ENCODE measurements at regions not wholly inside any gene's neighbourhood (a gene's known extent, or its start where the extent isn't known, plus 50 kb on each side); places are given as distances from the start of the nearest gene placed in this dataset.
"Not testable (repeated sequence)": the region's sequence is repeated elsewhere in the genome, so short reads cannot be mapped to it uniquely, and the experiment has no call there.

DNA sequence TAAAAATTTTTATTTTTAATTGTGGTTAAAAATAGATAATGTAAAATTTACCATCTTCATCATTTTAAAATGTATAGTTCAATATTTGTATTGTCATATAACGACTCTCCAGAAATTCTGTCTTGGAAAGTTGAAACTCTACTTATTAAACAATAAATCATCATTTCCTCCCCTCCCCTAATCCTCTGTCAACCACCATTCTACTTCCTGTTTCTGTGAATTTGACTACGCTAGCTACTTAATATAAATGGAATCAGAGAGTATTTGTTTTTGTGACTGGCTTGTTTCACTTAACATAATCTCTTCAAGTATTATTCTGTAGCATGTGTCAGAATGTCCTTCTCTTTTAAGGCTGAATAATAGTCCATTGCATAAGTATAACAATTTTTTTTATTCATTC is 729.0 kb upstream of the AADAT start:
- DNase-seq (ENCODE audit: low spot score): no peak
- in situ Hi-C loops (cut with MboI; ENCODE audit: low pct_unique_long_range_greater_than_20kb, low sequenced_read_pairs, unreplicated experiment): no loop called here
- TF ChIP-seq, protein P1, sequence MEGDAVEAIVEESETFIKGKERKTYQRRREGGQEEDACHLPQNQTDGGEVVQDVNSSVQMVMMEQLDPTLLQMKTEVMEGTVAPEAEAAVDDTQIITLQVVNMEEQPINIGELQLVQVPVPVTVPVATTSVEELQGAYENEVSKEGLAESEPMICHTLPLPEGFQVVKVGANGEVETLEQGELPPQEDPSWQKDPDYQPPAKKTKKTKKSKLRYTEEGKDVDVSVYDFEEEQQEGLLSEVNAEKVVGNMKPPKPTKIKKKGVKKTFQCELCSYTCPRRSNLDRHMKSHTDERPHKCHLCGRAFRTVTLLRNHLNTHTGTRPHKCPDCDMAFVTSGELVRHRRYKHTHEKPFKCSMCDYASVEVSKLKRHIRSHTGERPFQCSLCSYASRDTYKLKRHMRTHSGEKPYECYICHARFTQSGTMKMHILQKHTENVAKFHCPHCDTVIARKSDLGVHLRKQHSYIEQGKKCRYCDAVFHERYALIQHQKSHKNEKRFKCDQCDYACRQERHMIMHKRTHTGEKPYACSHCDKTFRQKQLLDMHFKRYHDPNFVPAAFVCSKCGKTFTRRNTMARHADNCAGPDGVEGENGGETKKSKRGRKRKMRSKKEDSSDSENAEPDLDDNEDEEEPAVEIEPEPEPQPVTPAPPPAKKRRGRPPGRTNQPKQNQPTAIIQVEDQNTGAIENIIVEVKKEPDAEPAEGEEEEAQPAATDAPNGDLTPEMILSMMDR (IDR thresholded peaks at IDR 0.05; ENCODE audit: extremely low read depth, insufficient read depth, missing control alignments): no peak

DNA sequence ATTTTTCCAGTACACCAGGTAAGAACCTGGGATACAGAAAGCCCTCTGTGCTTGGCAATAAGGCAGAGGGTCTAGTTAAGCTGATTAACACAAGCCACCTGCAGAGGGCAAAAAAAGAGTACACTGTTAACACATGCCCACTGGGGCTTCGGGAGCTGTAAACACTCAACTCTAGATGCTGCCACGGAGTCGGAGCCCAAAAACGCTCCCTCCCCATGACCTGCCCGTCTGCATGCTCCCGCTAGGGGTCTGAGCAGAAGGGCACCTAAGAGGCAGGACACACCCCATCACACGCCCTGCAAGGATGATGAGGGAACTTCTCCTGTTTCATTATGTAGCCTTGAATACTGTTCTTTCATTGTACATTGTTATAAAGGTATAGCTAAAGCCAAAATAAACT is 715.6 kb upstream of the AADAT start:
- TF ChIP-seq, protein P1 (IDR thresholded peaks at IDR 0.05; ENCODE audit: extremely low read depth, insufficient read depth, missing control alignments): no peak
- in situ Hi-C loops (cut with MboI; ENCODE audit: low pct_unique_long_range_greater_than_20kb, low sequenced_read_pairs, unreplicated experiment): no loop called here
- no peak for DNase-seq (ENCODE audit: low spot score)

DNA sequence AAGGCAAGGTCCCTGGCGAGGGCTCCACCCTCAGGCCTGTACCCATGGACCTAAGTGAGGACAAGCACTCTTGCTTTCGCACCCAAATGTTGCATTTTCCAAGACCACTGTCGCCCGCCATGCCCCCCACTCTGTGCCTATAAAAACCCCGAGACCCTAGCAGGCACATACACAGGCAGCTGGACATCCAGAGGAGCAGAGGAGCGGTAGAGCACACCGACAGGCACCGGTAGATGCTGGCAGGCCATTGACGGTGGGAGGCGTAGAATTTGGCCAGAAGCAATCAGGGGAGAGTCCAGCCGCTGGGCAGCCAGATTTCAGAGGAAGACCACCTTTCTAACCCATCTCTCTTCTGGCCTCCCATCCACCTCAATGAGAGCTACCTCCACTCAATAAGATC is 715.2 kb upstream of the AADAT start:
- DNase-seq (ENCODE audit: low spot score): no peak
- in situ Hi-C loops (cut with MboI; ENCODE audit: low pct_unique_long_range_greater_than_20kb, low sequenced_read_pairs, unreplicated experiment): no loop called here
- TF ChIP-seq, protein P1 (IDR thresholded peaks at IDR 0.05; ENCODE audit: extremely low read depth, insufficient read depth, missing control alignments): no peak

DNA sequence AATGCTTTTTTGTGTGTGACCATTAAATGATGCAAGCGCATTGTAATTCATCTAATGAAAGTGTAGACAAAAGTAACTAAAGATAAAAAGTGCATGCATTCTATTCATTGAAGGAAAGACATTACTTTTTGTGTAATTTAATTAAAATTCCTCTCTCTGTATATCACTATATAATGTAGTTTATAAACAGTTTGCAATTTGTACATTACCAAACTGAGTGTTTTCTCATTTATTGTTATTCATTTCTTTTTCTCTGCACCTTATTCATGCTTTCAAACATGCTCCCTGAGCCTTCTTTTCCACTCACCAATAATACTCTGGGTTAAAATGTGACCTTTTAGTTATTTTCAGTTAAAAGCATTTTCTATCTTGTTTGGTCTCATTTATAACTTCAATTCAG is 713.7 kb upstream of the AADAT start:
- TF ChIP-seq, protein P1 (IDR thresholded peaks at IDR 0.05; ENCODE audit: extremely low read depth, insufficient read depth, missing control alignments): no peak
- in situ Hi-C loops (cut with MboI; ENCODE audit: low pct_unique_long_range_greater_than_20kb, low sequenced_read_pairs, unreplicated experiment): no loop called here
- no peak for DNase-seq (ENCODE audit: low spot score)

DNA sequence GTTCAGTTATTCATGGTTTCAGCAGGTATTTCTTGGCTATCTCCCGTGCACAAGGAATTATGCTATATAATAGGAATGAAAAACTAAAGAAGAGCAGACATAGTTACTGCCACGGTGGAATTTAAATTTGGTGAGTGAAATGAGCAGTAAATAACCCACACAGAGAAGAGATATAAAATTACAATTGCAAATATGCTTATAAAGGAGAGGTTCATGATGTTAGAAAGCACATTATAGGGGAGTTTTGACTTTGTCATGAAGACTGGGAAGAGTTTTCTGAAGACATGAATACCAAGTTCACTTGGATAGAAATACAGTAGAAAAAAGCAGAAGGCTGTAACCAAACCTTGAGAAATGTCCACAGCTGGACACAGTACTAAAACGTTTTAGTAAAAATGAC is 712.0 kb upstream of the AADAT start:
- TF ChIP-seq, protein P1 (IDR thresholded peaks at IDR 0.05; ENCODE audit: extremely low read depth, insufficient read depth, missing control alignments): no peak

DNA sequence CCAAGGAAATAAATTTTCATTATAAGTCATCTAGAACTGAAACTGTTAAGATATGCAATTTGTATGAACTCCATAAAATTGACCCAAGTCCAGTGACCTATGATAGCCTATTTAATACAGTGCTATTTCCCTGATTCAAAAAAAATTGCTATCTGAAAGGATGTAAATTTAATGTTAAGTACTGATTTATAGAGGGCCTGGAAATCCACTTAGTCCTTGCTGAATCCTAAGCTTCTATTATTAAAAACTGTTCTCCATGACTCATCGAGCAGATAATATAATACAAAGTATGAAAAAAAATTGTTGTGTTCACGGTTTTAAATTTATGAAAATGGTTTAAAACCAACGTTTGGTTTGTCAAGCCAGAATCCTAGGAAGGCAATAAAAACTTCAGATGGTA is 704.8 kb upstream of the AADAT start:
- in situ Hi-C loops (cut with MboI; ENCODE audit: low pct_unique_long_range_greater_than_20kb, low sequenced_read_pairs, unreplicated experiment): no loop called here
- no peak for DNase-seq (ENCODE audit: low spot score)
- TF ChIP-seq, protein P1 (IDR thresholded peaks at IDR 0.05; ENCODE audit: extremely low read depth, insufficient read depth, missing control alignments): no peak

More for the DNA sequence above, 712.0 kb upstream of the AADAT start:
- in situ Hi-C loops (cut with MboI; ENCODE audit: low pct_unique_long_range_greater_than_20kb, low sequenced_read_pairs, unreplicated experiment): no loop called here
- no peak for DNase-seq (ENCODE audit: low spot score)

DNA sequence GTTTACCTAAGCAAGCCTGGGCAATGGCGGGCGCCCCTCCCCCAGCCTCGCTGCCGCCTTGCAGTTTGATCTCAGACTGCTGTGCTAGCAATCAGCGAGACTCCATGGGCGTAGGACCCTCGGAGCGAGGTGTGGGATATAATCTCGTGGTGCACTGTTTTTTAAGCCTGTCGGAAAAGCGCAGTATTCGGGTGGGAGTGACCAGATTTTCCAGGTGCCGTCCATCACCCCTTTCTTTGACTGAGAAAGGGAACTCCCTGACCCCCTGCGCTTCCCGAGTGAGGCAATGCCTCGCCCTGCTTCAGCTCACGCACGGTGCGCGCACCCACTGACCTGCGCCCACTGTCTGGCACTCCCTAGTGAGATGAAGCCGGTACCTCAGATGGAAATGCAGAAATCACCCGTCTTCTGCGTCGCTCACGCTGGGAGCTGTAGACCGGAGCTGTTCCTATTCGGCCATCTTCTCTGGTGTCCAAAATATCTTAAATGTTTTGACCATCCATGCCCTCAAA is 698.8 kb upstream of the AADAT start:
- in situ Hi-C loops (cut with MboI; ENCODE audit: low pct_unique_long_range_greater_than_20kb, low sequenced_read_pairs, unreplicated experiment); DNase-seq (ENCODE audit: low spot score): not testable (repeated sequence)

All from GM13977 (cell line).